Loucy (cell line): ENCODE measurements at regions not wholly inside any gene's neighbourhood (a gene's known extent, or its start where the extent isn't known, plus 50 kb on each side); places are given as distances from the start of the nearest gene placed in this dataset.

ENCODE experiments used
- H2AFZ ChIP-seq: fragments of 200-600 bp; sonication (generic); 2 replicates; pipeline ENCODE4 v1.6.0; 2016; ENCODE audit warnings: antibody characterized with exemption, mild to moderate bottlenecking, low read length, moderate library complexity
- H3F3A ChIP-seq: fragments of 200-600 bp; 2 replicates; pipeline ENCODE4 v1.6.0; 2016; ENCODE audit warnings: antibody characterized with exemption, low read depth, mild to moderate bottlenecking
- H3K27me3 ChIP-seq: fragments of 200-600 bp; sonication (generic); 2 replicates; pipeline ENCODE4 v1.6.1; 2014; ENCODE audit warnings: low read length, mild to moderate bottlenecking; ENCODE audit not compliant: insufficient read depth, poor library complexity, severe bottlenecking
- H3K36me3 ChIP-seq: fragments of 200-600 bp; sonication (generic); 2 replicates; pipeline ENCODE4 v1.6.1; 2016; ENCODE audit warnings: low read length; ENCODE audit not compliant: insufficient read depth
- H3K4me1 ChIP-seq: fragments of 200-600 bp; sonication (generic); 2 replicates; pipeline ENCODE4 v1.5.1; 2014; ENCODE audit warnings: low read length, mild to moderate bottlenecking; ENCODE audit not compliant: insufficient read depth, poor library complexity, severe bottlenecking
- H3K4me2 ChIP-seq: fragments of 200-600 bp; sonication (generic); 2 replicates; pipeline ENCODE4 v1.6.0; 2014; ENCODE audit warnings: antibody characterized with exemption, low read length, low read depth, mild to moderate bottlenecking; ENCODE audit not compliant: poor library complexity, severe bottlenecking
- H3K4me3 ChIP-seq: fragments of 200-600 bp; sonication (generic); 2 replicates; pipeline ENCODE4 v1.5.1; 2014; ENCODE audit warnings: low read length, mild to moderate bottlenecking, mixed read lengths; ENCODE audit not compliant: poor library complexity, severe bottlenecking
- H3K79me2 ChIP-seq: fragments of 200-600 bp; sonication (generic); 2 replicates; pipeline ENCODE4 v1.6.1; 2014; ENCODE audit warnings: low read length; ENCODE audit not compliant: insufficient read depth
- H3K9ac ChIP-seq: fragments of 200-600 bp; sonication (generic); 2 replicates; pipeline ENCODE4 v1.6.0; 2014; ENCODE audit warnings: mild to moderate bottlenecking, low read depth, low read length, moderate library complexity; ENCODE audit not compliant: poor library complexity, severe bottlenecking
- H3K9me2 ChIP-seq: fragments of 200-600 bp; sonication (generic); replicated peaks from 2 replicates; pipeline ENCODE4 v1.6.1; 2016; ENCODE audit warnings: low read depth, low read length, mixed read lengths
- H3K9me3 ChIP-seq: fragments of 200-600 bp; sonication (generic); 2 replicates; pipeline ENCODE4 v1.6.1; 2014; ENCODE audit warnings: mild to moderate bottlenecking, antibody characterized with exemption, low read length, low read depth; ENCODE audit not compliant: insufficient read depth
- H4K20me1 ChIP-seq: fragments of 200-600 bp; sonication (generic); 2 replicates; pipeline ENCODE4 v1.6.0; 2014; ENCODE audit warnings: antibody characterized with exemption, low read length, mild to moderate bottlenecking; ENCODE audit not compliant: insufficient read depth, poor library complexity, severe bottlenecking
- CTCF ChIP-seq: fragments of 200-600 bp; sonication (generic); conservative IDR thresholded peaks from 2 replicates; pipeline ENCODE4 v1.5.1; 2014; ENCODE audit warnings: mild to moderate bottlenecking, antibody characterized with exemption, low read length
- EZH2phosphoT487 ChIP-seq: fragments of 200-600 bp; IDR thresholded peaks from 2 replicates; pipeline ENCODE4 v1.6.1; 2018; ENCODE audit warnings: antibody characterized with exemption, mild to moderate bottlenecking, moderate library complexity, borderline replicate concordance

GRCh38 chr13:29698106-29698505 is 102.6 kb upstream of the SLC7A1 start:
- Histone ChIP-seq H3K36me3 (no peaks in the 10 kb centered on the region), H3K4me3 (no peak overlapping the region), H3K4me1 (no peaks in the 10 kb centered on the region), H3K9ac (no peak overlapping the region), H3K79me2 (no peaks in the 10 kb centered on the region), H3K27me3 (no peaks in the 10 kb centered on the region), H3K9me3 (no peaks in the 10 kb centered on the region), H4K20me1 (no peaks in the 10 kb centered on the region), H3K4me2 (no peak overlapping the region), H3K9me2 (no peaks in the 10 kb centered on the region), H2AFZ (no peak overlapping the region), H3F3A (no peaks in the 10 kb centered on the region)
- no peak for TF ChIP-seq EZH2phosphoT487
- TF ChIP-seq CTCF = no peak

- H3K9ac ChIP-seq = no peak overlapping the region
- no peaks in the 10 kb centered on the region for H3K9me2 ChIP-seq
- H3K4me2 ChIP-seq = no peak overlapping the region
- TF ChIP-seq CTCF = no peak
- TF ChIP-seq EZH2phosphoT487 = no peak
- H3K79me2 ChIP-seq = no peaks in the 10 kb centered on the region
- H3K4me3 ChIP-seq = no peak overlapping the region
- no peaks in the 10 kb centered on the region for H3K27me3 ChIP-seq
- no peaks in the 10 kb centered on the region for H3K36me3 ChIP-seq
- H2AFZ ChIP-seq = no peak overlapping the region
- H3K9me3 ChIP-seq = no peaks in the 10 kb centered on the region
- no peaks in the 10 kb centered on the region for H4K20me1 ChIP-seq
- H3F3A ChIP-seq = no peaks in the 10 kb centered on the region
- H3K4me1 ChIP-seq = no peaks in the 10 kb centered on the region
These were observed 101.1 kb upstream of the SLC7A1 start for GRCh38 chr13:29696606-29697005.

- Histone ChIP-seq H3K36me3 (no peaks in the 10 kb centered on the region), H3K27me3 (no peaks in the 10 kb centered on the region), H3K4me3 (no peak overlapping the region), H3K4me2 (no peak overlapping the region), H3K9me3 (no peaks in the 10 kb centered on the region), H3K9ac (no peak overlapping the region), H3F3A (no peaks in the 10 kb centered on the region), H3K4me1 (no peaks in the 10 kb centered on the region), H4K20me1 (no peaks in the 10 kb centered on the region), H3K79me2 (no peaks in the 10 kb centered on the region), H3K9me2 (no peaks in the 10 kb centered on the region), H2AFZ (no peak overlapping the region)
- TF ChIP-seq CTCF (no peak), EZH2phosphoT487 (no peak)
These were observed 97.9 kb upstream of the SLC7A1 start for GRCh38 chr13:29693275-29693945.
